ENCODE measurements at regions not wholly inside any gene's neighbourhood (a gene's known extent, or its start where the extent isn't known, plus 50 kb on each side); places are given as distances from the start of the nearest gene placed in this dataset.

- H3K4me3 ChIP-seq (ENCODE audit: low read depth, poor library complexity, severe bottlenecking), result no peak overlapping the region
- 83 to 90% methylated on average over 1 of the region's 1 CpG for WGBS, 2 donors
- intact Hi-C loops (cut with DNase I; ENCODE audit: low total_unique reads), result no loop called here
- no peak for TF ChIP-seq CTCF (IDR thresholded peaks at IDR 0.05)
- TF ChIP-seq POLR2A (IDR thresholded peaks at IDR 0.05), result no peak
- DNase-seq (ENCODE audit: low spot score in 2 of 2), result no peak
Observed at GRCh38 chr9:109716631-109717030, 63.4 kb upstream of the PALM2AKAP2 start.

GRCh38 chr9:109717342-109717741 lies 62.7 kb upstream of the PALM2AKAP2 start:
- H3K4me3 ChIP-seq (ENCODE audit: low read depth, poor library complexity, severe bottlenecking), result no peak overlapping the region
- WGBS, 2 donors, result 64 to 73% methylated on average over 2 of the region's 2 CpGs

GRCh38 chr9:109718861-109719260 lies 61.1 kb upstream of the PALM2AKAP2 start:
- 84 to 90% methylated on average over 3 of the region's 3 CpGs for WGBS, 2 donors
- no peak for DNase-seq (ENCODE audit: low spot score in 2 of 2)
- H3K4me3 ChIP-seq (ENCODE audit: low read depth, poor library complexity, severe bottlenecking), result no peak overlapping the region
- intact Hi-C loops (cut with DNase I; ENCODE audit: low total_unique reads), result no loop called here
- TF ChIP-seq POLR2A (IDR thresholded peaks at IDR 0.05), result no peak
- no peak for TF ChIP-seq CTCF (IDR thresholded peaks at IDR 0.05)

More at GRCh38 chr9:109717342-109717741, 62.7 kb upstream of the PALM2AKAP2 start:
- no peak for DNase-seq (ENCODE audit: low spot score in 2 of 2)
- TF ChIP-seq CTCF (IDR thresholded peaks at IDR 0.05), result no peak
- TF ChIP-seq POLR2A (IDR thresholded peaks at IDR 0.05), result no peak
- intact Hi-C loops (cut with DNase I; ENCODE audit: low total_unique reads), result no loop called here

DNA sequence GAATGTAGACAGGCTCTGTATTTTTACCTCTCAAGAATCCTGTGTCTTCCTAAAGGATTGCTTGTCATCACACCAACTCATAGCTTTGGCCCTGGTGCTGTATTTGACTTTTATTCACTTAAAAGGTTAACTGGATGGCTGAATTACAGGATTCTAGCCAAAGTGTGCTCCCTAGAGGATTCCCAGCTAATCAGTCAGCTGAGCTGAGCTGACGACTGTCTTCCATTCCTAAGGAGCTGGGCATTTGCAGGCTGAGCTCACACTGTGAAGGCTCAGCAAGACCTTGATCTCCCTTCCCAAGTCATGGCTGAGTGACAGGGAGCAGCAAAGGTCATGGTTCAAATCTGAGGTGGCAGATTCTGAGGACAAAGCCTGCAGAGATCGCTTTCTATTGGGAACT lies 59.0 kb upstream of the PALM2AKAP2 start:
- no peak overlapping the region for H3K4me3 ChIP-seq (ENCODE audit: low read depth, poor library complexity, severe bottlenecking)
- intact Hi-C loops (cut with DNase I; ENCODE audit: low total_unique reads), result no loop called here
- no peak for DNase-seq (ENCODE audit: low spot score in 2 of 2)
- WGBS, 2 donors, result 59 to 67% methylated on average over 2 of the region's 2 CpGs
- TF ChIP-seq POLR2A (IDR thresholded peaks at IDR 0.05), result no peak
- TF ChIP-seq CTCF (IDR thresholded peaks at IDR 0.05), result no peak

DNA sequence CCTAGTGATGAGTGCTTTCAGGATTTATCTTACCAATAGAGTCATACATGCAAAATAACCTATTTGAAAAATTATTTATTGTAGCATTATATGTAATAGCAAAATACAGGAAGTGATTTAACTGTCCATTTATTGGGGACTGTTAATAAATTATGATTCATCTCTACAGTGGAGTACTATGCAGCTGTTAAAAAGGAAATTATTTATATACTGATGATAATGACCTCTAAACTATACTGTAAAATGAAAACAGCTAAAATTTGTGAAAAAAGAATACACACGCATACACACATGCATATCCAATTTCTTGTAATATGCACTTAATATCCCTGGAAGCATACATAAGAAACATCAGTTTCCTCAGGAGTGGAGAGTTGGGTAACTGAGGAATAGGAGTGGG lies 58.0 kb upstream of the PALM2AKAP2 start:
- TF ChIP-seq CTCF (IDR thresholded peaks at IDR 0.05) (no peak), POLR2A (IDR thresholded peaks at IDR 0.05) (no peak)
- intact Hi-C loops (cut with DNase I; ENCODE audit: low total_unique reads), result no loop called here
- 94 to 98% methylated on average over 1 of the region's 1 CpG for WGBS, 2 donors
- DNase-seq (ENCODE audit: low spot score in 2 of 2), result no peak
- no peak overlapping the region for H3K4me3 ChIP-seq (ENCODE audit: low read depth, poor library complexity, severe bottlenecking)

- intact Hi-C loops (cut with DNase I; ENCODE audit: low total_unique reads), result no loop called here
- no peak for TF ChIP-seq POLR2A (IDR thresholded peaks at IDR 0.05)
- no peak for TF ChIP-seq CTCF (IDR thresholded peaks at IDR 0.05)
- 92 to 93% methylated on average over 2 of the region's 2 CpGs for WGBS, 2 donors
Observed at GRCh38 chr9:109723781-109724180, 56.2 kb upstream of the PALM2AKAP2 start.

More at GRCh38 chr9:109723781-109724180, 56.2 kb upstream of the PALM2AKAP2 start:
- H3K4me3 ChIP-seq (ENCODE audit: low read depth, poor library complexity, severe bottlenecking), result no peak overlapping the region
- DNase-seq (ENCODE audit: low spot score in 2 of 2), result no peak
